Dermis microvascular lymphatic vessel endothelial cell (primary cell): ENCODE measurements at regions not wholly inside any gene's neighbourhood (a gene's known extent, or its start where the extent isn't known, plus 50 kb on each side); places are given as distances from the start of the nearest gene placed in this dataset.

Source experiments
- DNase-seq, 2 donors: peaks; one replicate each; pipeline versions ENCODE4 v3.0.0 to v3.0.0-alpha.2; 2010; ENCODE audit warnings: low read depth in 2 of 2

DNA sequence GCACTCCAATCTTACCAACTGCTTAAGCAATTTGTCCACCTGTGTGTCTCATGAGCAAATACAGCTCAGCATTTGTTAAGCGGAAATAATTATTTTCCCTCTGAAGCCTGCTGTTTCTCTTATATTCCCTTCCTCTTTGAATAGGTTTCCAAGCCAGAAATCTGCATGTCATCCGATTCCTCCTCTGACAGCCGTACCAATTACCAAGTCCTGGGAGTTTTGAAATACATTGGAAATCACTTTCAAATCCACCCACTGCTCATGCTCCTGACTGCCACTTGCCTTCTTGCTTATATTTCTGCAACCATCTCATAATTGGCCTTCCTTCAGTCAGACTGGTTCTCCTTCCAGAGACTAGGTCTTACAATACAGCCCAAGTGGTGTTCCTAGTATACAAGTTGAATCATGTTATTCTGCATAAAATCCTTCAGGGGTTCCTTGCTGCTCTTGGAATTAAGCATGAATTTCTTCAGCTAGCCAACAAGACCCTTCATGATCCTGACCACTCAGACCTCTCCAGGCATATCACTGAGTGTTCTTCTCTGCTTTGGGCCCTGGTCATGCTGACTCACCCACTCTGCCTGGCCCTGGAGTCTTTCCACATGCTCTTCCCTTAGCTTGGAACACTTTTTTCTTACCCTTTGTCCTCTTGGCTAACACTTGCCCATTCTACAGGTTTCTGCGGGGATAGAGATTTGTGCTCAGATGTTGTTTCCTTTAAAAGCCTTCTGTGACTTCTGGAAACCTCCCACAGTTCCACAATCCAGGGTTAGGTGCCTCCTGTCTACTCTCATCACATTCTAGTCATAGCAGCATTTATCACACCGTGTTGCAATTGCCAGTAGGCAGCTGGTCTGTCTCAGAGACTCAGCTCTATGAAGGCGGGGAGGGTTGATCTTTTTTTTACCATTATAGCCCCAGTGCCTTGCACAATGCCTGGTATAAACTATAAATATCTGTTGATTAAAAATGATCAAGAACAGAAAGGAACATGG lies 157.6 kb downstream of the ARL6IP6 start:
- DNase-seq, result no peak

DNA sequence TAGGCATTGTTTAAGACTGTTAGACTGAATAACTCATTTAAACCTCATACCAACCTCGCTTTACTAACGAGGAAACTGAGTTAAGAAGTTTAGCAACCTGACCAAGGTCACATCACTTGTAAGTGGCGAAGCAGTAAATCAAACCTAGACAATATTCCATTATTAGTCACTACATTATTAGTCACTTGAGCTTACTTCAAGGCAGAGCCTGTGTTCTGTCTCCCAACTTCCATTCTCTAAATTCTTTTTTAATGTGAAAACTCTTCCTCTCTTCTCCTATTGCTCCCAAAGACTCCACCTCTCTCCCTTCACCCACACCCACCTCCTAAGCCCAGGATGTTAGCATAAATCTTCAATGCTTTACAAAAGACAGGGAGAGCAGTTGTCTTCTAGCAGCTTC lies 156.5 kb downstream of the ARL6IP6 start:
- DNase-seq, result no peak

DNA sequence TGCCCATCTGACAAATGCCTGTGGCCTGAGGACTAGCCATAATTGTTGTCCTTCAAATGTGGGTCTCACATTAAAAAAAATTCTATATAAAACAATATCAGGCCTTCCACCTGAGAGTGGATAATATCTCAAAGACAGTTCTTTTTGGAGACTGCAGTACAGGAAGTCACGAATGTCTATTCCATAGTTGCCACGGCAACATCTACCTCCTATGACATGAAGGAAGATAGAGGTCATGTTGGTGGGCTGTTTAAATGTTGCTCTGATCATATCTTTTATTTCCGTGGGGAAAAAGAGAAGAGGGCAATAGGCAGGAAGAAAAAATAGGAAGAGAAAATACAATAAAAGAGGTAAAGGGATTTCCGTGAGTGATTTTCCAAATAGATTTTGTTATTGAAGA lies 151.8 kb downstream of the ARL6IP6 start:
- no peak for DNase-seq

DNA sequence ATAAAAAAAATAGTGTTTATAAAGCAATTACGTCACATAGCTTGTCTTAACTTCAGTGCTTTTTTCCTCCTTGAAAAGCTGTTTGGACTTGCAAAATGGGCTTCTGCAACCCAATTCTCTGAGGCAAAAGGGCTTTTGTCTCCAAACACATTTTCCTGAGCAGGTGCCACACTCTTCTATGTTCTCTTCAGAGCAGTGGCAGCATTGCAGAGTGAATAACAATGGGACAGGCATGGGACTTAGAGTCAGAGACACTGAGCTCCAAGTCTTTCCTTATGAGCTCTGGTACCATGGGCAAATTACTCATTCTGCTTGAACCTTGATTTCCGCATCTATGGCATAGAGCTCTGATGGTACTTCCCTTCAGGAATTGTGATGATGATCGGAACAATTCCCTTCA lies 149.0 kb downstream of the ARL6IP6 start:
- DNase-seq, result no peak

DNA sequence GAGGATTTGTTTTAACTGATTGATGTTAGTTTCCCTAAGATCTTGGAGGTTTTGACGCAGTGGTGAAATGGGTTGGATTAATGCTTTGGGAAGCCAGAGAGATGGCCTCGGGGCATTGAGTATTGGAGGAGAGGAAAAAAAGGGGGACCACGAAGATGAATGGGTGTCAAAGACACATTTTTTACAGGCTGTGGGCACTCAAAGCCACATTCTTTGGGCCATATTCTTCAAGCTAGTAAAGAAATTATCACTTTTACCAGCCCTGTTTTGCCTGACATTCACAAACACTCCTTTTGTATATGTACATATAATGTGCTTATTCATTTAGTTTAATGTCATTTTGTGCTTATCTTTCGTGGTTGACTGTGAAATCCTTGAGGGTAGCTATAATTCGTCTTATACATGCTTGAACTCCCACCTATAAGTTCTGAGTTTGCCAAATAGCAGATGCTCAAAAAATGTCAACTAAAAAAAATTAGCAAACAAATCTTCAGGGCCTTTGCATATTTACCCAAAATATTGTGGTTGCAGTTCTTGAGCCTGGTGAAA lies 146.3 kb downstream of the ARL6IP6 start:
- DNase-seq, result no peak

DNA sequence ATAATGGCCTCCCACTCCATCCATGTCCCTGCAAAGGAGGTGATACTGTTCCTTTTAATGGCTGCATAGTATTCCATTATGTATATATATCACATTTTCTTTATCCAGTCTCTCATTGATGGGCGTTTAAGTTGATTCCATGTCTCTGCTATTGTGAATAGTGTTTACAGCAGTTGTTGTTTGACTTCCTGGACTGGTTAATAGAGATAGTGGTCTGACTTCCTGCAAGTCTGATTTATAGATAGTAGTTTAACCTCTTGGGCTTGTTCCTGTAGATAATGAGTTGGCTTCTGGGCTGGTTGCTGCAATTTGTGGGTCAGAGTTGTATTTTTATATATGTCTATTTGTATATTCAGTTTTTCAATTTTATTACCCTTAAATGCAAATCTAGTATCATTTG lies 145.4 kb downstream of the ARL6IP6 start:
- no peak for DNase-seq

DNA sequence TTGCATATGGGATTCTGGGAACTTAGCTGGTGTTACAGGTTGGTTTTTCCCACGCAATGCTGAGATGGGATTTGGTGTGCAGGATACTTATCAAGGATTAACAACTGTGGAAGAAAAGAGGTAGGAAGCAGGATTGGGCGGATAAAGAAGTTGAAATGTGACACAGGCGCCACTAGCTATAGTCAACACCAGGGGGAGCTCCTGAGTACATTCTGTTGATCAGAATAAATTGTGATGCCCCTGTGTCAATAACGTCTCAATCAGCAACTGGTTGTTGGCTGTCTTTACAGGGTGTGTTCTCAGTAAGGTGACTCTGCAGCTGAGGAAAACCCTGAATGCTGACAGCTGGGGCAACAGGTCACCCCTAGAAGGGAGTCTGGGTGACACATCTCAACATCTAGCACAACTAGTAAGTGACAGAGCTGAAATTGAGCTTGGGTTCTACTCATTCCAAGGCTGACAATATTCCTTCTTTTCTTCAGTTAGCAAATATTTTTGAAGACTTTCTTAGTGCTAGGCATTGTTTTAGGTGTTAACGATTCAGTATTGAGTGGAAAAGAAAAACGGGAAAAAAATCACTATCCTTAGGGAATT lies 143.0 kb downstream of the ARL6IP6 start:
- DNase-seq, result peak; percentile 4 to 38

DNA sequence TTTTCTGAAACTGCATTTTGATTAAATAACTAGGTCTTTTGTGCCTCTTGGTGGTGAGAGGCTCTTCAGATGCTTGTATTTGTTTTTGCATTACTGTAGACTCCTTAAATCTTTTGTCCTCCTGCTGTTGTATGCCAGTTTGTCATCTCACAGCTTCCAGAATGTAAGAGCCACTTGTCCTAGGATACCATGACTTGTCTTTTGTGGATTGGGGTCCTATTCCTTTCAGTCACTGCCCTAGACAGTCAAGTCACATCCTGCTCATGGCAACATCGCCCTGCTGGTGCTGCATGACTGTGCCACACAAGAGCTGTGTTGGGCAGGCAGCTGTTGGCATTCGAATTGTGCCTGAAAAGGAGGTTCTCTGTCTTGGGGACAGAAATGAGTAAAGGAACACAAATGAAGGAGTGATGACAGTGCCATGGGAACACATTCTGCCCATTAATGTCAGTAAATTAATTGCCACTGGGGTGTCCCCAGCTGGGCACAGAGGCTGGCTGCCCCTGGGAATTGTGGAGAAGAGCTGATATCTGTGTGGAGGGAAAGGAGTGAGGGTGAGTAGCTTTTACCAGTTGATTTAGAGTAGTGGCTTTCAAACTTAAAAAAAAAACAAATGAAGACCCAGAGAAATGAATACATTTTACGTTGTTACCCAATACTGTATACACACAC lies 140.3 kb downstream of the ARL6IP6 start:
- no peak for DNase-seq

DNA sequence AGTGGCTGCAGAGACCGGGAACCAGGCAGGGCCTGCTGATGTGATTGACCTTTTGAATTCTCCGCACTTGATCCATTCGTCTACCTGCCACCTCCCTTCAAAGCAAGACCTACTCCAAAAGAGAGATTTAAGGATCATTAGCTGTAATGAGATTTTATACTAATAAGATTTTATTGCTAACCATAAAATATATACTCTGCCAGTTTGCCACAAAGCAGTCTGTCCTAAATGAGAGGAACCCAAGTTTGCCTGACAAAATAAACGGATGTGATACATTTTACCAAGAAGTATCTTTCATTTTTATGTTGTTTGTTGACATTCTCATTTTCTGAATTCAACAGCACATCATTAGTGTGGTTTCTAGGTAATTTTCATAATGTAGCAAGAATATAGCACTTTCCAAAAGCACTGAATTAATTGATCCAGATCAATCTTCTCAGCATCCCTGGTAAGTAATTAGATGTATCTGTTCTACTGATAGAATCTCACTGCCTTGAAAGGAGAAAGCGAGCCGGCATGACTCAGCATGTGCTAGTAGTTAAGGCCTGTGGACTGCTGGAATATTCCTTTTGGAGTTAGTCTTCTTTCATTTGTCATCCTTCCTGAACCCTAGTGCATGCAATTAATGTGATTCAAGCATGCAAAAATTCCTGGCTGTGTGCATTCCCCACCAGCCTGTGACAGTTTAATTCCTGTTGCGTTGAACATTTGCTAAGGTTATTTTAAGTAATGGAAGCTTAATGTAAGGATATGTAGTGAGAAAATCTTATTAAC lies 128.5 kb downstream of the ARL6IP6 start:
- no peak for DNase-seq

DNA sequence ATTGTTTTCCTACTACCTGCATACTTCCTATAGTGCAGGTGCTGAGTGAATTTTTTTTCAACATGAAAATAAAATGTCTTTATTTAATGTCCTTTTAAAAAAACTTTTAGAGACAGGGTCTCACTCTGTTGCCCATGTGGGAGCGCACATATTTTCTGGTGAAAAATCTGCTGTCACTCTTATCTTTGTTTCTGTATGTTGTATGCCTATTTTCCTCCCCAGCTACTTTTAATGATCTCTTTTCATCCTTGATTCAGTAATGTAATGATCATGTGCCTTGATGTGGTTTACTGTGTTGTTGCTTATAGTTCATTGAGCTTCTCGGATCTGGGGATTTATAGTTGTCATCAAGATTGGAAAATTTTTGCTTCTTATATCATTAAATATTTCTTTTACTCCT lies 117.3 kb downstream of the ARL6IP6 start:
- DNase-seq, result no peak

DNA sequence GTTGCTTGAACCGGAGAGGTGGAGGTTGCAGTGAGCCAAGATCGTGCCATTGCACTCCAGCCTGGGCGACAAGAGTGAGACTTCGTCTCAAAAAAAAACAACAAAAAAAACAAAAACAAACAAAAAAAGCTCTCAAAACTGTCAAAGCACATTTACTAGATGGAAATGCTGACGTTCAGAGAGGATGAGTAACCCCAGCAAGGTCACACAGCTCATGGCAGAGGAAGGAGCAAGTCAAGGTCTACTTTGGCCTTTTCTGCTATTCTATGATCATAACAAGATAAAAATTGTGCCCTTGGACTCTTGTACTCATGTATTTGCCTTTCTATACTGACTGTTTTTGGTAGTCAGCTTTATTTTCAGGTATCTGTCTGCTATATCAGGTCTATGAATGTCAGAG lies 109.5 kb downstream of the ARL6IP6 start:
- no peak for DNase-seq

DNA sequence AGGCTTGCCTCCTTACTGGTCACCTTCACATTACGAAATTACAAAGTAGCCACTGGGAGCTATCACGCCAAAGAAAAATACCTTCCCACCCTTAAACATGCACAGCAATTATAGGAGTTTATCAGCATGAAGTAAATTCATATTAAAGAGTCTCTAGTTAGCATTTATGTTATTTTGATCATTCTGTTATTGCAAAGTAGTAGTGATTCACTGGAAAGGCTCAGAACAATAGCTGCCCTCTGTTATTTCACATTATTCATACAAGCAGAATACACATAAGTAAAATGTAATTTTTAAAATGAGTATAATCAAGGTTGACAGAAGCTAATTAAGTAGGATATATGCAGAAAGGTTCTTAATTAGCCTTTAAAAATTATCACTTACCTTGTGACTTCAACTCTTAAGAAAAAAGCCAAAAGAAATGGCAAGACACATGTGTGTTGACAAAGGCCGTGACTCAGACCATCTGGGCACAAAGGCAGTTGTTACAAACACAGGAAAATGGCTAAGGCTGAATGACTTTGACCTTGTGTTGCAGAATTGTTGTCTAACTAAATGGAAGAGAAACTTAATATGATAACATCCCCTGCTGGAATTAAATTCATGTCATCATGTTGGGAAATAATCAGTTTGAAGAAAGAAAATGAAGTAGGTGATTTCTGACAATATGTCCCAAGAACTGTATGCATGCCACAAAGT lies 108.3 kb downstream of the ARL6IP6 start:
- DNase-seq, result peak; percentile 24 to 72

DNA sequence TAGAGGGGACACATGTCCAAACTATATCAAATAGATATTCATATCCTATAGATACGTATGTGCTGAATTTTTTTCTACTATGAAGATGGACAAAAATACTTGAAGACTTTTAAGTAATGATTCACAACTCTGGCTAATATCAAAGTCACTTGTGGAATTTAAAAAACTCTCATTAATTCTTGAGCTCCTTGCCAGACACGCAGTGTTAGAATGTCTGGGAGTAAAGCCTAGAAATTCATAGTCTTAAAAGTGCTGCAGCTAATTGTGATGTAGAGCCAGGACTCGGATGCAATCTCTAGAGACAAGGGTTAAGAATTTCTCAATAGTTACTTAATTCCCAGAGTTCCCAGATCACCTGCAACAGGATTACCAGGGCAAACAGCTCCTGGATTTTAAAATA lies 107.4 kb downstream of the ARL6IP6 start:
- no peak for DNase-seq

DNA sequence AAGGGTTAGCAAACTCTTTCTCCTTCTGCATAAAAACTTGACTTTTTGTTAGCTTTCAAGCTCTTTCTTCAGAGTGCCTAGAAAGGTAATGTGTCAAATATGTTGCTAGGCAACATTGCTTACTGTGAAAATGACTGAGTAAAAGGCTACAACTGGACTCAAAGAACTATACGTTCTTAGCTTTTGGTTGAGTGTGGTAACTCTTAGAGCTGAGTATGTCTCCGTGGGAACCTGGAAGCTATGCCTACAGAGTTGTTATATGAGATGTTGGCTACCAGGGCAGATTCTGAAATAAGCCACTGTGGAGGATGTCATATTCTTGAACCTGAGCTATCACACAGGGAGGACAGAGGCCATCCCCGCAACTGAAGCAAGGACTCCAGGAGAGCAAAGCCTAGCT lies 105.5 kb downstream of the ARL6IP6 start:
- no peak for DNase-seq

DNA sequence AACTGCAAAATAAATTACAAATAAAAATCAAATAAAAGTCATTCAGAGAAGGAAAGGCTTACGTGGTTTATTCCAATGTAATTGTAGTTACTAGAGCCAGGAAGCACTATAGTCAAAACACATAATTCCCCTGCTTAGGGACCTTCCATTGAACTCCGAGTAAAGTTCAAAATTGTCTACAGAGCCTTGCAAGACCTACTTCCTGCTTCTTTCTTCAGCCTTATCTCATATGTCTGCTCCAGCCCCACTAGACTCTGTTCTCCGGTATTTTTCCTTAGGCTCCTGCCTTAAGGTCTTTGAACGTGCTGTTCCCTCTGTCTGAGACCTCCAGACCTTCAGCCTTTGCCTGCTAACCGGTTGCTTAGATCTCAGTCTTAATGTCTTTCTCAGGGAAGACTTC lies 104.3 kb downstream of the ARL6IP6 start:
- DNase-seq, result no peak

DNA sequence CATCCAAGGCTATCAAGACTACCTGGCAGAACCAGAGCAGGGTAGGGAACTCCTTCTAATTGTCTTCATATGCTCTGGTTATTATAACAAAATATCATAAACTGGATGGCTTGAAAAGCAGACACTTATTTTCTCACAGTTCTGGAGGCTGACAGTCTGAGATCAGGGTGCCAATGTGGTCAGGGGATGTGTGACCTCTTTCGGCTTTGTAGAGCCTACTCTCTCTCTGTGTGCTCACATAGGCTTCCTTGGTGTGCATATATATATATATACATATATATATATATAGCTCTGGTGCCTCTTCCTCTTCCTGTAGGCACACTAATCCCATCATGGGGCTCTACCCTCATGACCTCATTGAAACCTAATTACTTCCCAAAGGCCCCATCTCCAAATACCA lies 101.6 kb downstream of the ARL6IP6 start:
- DNase-seq, result no peak

DNA sequence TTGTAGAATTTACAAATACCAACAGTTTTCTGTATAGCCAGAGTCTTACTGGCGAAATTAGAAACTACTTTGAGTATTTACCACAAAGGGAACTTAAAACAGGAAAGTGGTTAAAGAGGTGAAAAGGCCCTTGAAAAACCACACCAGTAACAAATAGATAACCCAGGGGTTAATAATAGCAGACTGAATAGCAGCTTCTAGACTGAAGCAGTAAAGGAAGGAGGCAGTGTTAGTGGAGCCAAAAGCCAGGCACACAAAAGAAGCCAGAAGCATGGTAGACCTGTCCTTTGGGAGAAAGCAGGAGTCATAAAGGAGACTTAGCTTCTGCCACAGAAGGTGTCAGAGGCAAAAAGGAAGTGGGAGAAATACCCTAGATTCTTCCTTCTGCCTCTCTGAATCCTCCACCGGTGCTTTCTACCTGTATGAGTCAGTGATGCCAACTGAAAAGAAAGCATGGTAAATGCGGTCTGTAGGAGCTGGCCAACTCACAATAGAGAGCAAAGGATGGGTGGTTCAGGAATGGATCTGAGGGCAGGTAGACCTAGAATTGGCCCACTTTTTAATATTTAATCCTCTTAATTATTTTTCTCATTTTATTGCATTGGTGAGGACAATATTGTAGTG lies 97.3 kb downstream of the ARL6IP6 start:
- DNase-seq, result no peak

DNA sequence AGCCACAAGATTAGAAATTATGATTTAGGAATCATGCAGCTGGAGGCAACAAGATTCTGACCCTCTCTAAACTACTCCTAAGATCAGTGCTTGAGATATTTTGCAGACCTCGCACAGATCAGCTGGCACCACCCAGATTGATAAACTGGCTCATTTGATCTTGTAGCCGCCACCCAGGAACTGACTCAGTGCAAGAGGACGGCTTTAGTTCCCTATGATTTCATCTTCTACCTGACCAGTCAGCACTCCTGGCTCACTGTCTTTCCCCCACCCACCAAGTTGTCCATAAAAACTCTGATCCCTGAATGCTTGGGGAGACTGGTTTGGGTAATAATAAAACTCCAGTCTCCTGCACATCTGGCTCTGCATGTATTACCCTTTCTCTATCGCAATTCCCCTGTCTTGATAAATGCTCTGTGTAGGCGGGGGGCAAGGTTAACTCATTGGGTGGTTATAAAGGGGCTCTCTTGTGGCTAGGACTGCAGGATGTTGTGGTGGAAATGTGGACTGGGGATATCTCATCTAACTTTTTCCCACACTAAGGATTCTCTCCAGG lies 96.1 kb downstream of the ARL6IP6 start:
- no peak for DNase-seq

DNA sequence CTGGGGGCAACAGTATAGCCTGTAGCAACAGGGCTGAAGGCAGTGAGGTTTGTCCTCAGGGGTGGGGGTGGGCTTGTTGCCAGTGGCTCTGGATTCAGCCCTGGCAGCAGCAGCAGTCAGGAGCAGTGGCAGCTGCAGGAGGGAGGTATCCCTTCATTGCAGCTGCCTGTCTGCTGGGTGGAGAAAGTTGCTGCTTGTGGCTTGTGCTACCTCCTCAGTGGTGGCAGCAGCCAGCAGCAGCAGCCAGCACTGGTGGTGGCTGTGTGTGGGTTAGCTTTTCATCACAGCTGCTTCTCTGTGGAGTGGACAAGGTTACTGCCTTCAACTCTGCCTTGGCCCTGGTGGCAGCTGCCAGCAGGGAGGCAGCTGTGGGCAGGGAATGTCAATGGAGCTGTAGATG lies 94.9 kb downstream of the ARL6IP6 start:
- no peak for DNase-seq
